Activated naive CD4-positive, alpha-beta T cell treated with anti-CD3 and anti-CD28 coated beads, Interleukin-2, amount 50 U/mL, for 24 hours (primary cell): ENCODE measurements at regions not wholly inside any gene's neighbourhood (a gene's known extent, or its start where the extent isn't known, plus 50 kb on each side); places are given as distances from the start of the nearest gene placed in this dataset.
"Not testable (repeated sequence)": the region's sequence is repeated elsewhere in the genome, so short reads cannot be mapped to it uniquely, and the experiment has no call there.

Experiments used
- H3K27ac Mint-ChIP-seq: one replicate; pipeline ENCODE4 v1.8.0; 2021; ENCODE audit warnings: mild to moderate bottlenecking, mixed read lengths
- H3K27me3 Mint-ChIP-seq: one replicate; pipeline ENCODE4 v1.8.0; 2021; ENCODE audit warnings: mixed read lengths
- H3K36me3 Mint-ChIP-seq: one replicate; pipeline ENCODE4 v1.8.0; 2021; ENCODE audit warnings: mixed read lengths
- H3K4me1 Mint-ChIP-seq: one replicate; pipeline ENCODE4 v1.8.0; 2021; ENCODE audit warnings: mixed read lengths
- H3K4me3 Mint-ChIP-seq: one replicate; pipeline ENCODE4 v1.8.0; 2021; ENCODE audit warnings: mild to moderate bottlenecking, mixed read lengths
- H3K9me3 Mint-ChIP-seq: one replicate; pipeline ENCODE4 v1.8.0; 2021; ENCODE audit warnings: mixed read lengths

DNA sequence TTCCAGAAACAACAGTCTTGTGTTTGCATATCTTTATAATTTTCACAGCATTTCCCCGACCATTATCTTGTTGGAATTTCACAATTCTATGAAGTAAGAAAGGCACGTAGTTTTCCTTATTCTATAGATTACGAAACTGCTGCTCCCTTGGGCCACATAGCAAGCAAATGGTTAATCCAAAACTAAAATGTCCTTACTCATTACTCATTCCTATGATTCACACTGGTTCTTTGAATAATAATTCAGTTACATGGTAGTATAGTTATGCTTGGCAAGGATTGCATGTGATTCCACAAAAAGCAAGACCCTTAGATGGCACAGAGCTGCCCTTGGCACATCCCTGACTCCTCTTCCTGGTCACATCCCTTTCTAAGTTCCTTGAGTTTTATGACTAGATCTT lies 51.2 kb downstream of the OR13H1 start:
- peaks cover 3% of the 10 kb centered on the region for H3K27me3 Mint-ChIP-seq
- H3K9me3 Mint-ChIP-seq = no peaks in the 10 kb centered on the region
- H3K4me1 Mint-ChIP-seq = no peaks in the 10 kb centered on the region

DNA sequence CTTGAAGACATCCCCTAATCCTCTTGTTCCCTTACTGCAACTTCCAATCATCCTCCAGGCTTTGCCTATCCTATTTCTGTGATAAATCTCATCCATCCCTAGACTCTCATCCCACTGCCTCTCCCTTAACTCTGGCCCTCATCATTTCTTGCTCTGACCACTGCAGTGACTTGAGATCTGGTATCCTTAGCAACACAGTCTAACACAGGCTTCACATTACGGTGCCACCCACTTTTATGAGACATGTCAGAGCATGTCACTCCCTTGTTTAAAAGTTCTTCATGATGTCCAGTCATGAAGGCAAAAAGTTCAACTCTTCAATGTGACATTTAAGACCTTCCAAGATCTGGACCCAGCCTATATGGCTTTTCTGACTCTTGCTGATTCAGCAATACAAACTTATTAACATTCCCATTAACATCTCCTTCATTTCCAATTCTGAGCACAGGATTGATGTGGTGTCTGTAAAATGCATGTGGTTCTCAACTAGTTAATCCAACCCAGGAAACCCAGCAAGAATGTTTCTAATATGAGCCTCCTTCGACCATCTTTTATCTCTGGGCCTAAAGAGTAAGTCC lies 64.0 kb downstream of the OR13H1 start:
- H3K4me3 Mint-ChIP-seq = no peak overlapping the region
- peaks cover 3% of the 10 kb centered on the region for H3K27me3 Mint-ChIP-seq
- no peak overlapping the region for H3K27ac Mint-ChIP-seq
- no peaks in the 10 kb centered on the region for H3K9me3 Mint-ChIP-seq
- H3K4me1 Mint-ChIP-seq = no peaks in the 10 kb centered on the region
- no peaks in the 10 kb centered on the region for H3K36me3 Mint-ChIP-seq

More for the DNA sequence above, 51.2 kb downstream of the OR13H1 start:
- Mint-ChIP-seq H3K27ac (no peak overlapping the region), H3K36me3 (no peaks in the 10 kb centered on the region), H3K4me3 (no peak overlapping the region)

GRCh38 chrX:131609480-131609879 lies 65.6 kb downstream of the OR13H1 start:
- Mint-ChIP-seq H3K9me3 (no peaks in the 10 kb centered on the region), H3K27me3 (peaks cover 3% of the 10 kb centered on the region), H3K4me1 (no peaks in the 10 kb centered on the region), H3K4me3 (no peak overlapping the region), H3K36me3 (no peaks in the 10 kb centered on the region), H3K27ac (no peak overlapping the region)

DNA sequence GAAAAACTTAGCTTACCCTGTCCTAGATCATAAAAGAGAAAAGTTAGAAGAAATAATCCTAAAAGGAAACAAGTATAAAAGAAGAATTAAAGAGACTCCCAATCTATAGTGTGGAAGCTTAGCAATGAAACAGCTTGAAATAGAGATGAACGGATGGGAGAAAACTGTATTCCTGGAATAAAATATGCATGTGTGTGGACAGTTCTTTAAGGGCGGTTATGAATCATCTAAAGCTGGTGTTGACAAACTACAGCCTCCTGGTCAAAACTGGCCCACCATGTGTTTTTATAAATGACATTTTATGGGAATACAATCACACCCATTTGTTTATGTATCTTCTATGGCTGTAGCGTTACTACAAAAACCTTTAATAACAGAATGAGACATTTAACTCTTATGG lies 69.4 kb downstream of the OR13H1 start:
- Mint-ChIP-seq H3K4me1 (no peaks in the 10 kb centered on the region), H3K27me3 (peaks cover 4% of the 10 kb centered on the region), H3K9me3 (no peaks in the 10 kb centered on the region), H3K36me3 (no peaks in the 10 kb centered on the region), H3K4me3 (no peak overlapping the region), H3K27ac (no peak overlapping the region)

- Mint-ChIP-seq H3K36me3 (no peaks in the 10 kb centered on the region), H3K27ac (no peak overlapping the region), H3K9me3 (no peaks in the 10 kb centered on the region)
Measured at GRCh38 chrX:131614241-131614640, 70.4 kb downstream of the OR13H1 start.

DNA sequence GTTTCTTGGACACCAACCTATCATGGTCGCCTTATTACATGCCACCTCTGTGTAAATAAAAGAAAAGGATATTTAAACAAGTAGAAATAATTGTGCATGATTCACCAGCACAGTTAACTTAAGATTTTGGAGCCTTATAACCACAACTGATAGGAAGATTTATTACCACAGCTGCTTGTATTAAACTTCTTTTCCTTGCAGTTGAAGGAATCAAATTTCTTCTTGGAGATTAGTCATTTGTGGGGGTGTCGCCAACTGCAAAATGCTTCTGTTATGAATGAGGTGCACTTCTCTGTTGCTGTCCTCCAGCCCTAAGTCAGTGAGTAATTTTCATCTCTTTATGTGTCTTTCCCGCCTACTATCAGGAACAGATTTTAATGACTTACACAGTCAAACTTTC lies 73.3 kb downstream of the OR13H1 start:
- H3K4me1 Mint-ChIP-seq = no peaks in the 10 kb centered on the region
- peaks cover 8% of the 10 kb centered on the region for H3K27me3 Mint-ChIP-seq
- no peak overlapping the region for H3K27ac Mint-ChIP-seq
- no peaks in the 10 kb centered on the region for H3K9me3 Mint-ChIP-seq
- H3K36me3 Mint-ChIP-seq = no peaks in the 10 kb centered on the region
- no peak overlapping the region for H3K4me3 Mint-ChIP-seq

More at GRCh38 chrX:131614241-131614640, 70.4 kb downstream of the OR13H1 start:
- H3K4me3 Mint-ChIP-seq = no peak overlapping the region
- peaks cover 4% of the 10 kb centered on the region for H3K27me3 Mint-ChIP-seq
- no peaks in the 10 kb centered on the region for H3K4me1 Mint-ChIP-seq

GRCh38 chrX:131621650-131622049 lies 77.8 kb downstream of the OR13H1 start:
- H3K4me1 Mint-ChIP-seq = no peaks in the 10 kb centered on the region
- peaks cover 5% of the 10 kb centered on the region for H3K27me3 Mint-ChIP-seq
- no peaks in the 10 kb centered on the region for H3K9me3 Mint-ChIP-seq
- no peak overlapping the region for H3K27ac Mint-ChIP-seq
- no peak overlapping the region for H3K4me3 Mint-ChIP-seq
- no peaks in the 10 kb centered on the region for H3K36me3 Mint-ChIP-seq

DNA sequence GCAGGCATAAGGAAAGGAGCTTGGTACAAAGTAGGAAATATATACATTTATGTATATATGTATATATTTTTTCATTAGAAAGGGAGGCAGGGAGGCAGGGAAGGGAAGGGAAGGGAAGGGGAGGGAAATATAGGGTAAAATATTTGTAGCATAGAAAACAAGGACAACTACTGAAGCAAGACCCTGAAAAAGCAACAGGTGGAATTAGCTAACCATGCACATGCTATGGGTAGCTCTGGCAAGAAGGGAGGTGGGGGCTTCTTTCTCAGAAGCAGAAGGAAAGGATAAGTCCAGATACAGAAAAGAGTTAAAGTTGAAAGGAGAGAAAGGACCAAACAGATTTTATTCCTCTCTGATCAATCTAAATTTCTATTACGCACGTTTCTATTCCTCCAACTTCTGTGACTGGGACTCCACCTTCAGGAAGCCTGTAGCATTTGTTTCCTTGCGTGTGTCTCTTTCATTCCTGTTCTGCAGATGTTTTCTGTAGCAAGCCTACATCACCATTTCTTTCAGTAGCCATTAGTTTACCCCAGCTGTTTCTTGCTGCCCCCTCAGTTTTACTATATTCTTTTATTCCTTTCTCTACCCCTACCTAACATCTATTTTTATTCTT lies 82.9 kb downstream of the OR13H1 start:
- H3K36me3 Mint-ChIP-seq = no peaks in the 10 kb centered on the region

GRCh38 chrX:131630534-131630933 lies 86.7 kb downstream of the OR13H1 start:
- H3K27me3 Mint-ChIP-seq = peaks cover 8% of the 10 kb centered on the region
- H3K9me3 Mint-ChIP-seq = no peaks in the 10 kb centered on the region
- no peak overlapping the region for H3K4me3 Mint-ChIP-seq
- H3K4me1 Mint-ChIP-seq = no peaks in the 10 kb centered on the region
- no peak overlapping the region for H3K27ac Mint-ChIP-seq
- H3K36me3 Mint-ChIP-seq = no peaks in the 10 kb centered on the region

More for the DNA sequence above, 82.9 kb downstream of the OR13H1 start:
- H3K4me1 Mint-ChIP-seq = no peaks in the 10 kb centered on the region
- H3K4me3 Mint-ChIP-seq = no peak overlapping the region
- peaks cover 8% of the 10 kb centered on the region for H3K27me3 Mint-ChIP-seq
- H3K9me3 Mint-ChIP-seq = no peaks in the 10 kb centered on the region
- H3K27ac Mint-ChIP-seq = no peak overlapping the region

DNA sequence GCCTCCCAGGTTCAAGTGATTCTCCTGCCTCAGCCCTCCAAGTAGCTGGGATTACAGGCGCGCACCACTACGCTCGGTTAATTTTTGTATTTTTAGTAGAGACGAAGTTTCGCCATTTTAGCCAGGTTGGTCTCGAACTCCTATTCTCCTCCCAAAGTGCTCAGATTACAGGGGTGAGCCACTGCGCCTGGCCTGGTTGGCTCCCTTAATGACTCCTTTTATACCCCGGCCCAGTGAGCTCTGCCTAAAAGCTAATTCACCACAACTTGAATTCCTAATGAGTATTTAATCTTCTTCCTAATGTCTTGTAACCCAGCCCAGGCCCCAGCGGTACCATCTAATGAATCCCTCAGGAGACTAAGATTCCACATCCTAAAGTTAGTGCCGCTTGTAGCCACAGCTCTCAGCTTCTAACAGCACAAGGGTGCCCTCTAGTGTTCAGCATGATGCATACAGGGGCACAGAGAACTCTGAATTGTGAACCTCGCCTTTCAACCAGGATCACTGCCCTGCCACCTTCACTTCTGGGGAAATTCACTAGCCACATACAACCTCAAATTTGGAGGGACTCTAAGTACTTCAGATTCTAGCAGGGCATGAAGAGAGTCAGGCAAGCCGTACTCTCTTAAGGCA lies 89.5 kb downstream of the OR13H1 start:
- no peak overlapping the region for H3K4me3 Mint-ChIP-seq
- no peaks in the 10 kb centered on the region for H3K9me3 Mint-ChIP-seq
- no peaks in the 10 kb centered on the region for H3K27me3 Mint-ChIP-seq
- H3K36me3 Mint-ChIP-seq = no peaks in the 10 kb centered on the region
- H3K4me1 Mint-ChIP-seq = no peaks in the 10 kb centered on the region
- no peak overlapping the region for H3K27ac Mint-ChIP-seq

- Mint-ChIP-seq H3K36me3 (no peaks in the 10 kb centered on the region), H3K9me3 (no peaks in the 10 kb centered on the region), H3K4me1 (no peaks in the 10 kb centered on the region), H3K27ac (no peak overlapping the region), H3K4me3 (no peak overlapping the region), H3K27me3 (no peaks in the 10 kb centered on the region)
Measured at GRCh38 chrX:131634900-131635299, 91.0 kb downstream of the OR13H1 start.

DNA sequence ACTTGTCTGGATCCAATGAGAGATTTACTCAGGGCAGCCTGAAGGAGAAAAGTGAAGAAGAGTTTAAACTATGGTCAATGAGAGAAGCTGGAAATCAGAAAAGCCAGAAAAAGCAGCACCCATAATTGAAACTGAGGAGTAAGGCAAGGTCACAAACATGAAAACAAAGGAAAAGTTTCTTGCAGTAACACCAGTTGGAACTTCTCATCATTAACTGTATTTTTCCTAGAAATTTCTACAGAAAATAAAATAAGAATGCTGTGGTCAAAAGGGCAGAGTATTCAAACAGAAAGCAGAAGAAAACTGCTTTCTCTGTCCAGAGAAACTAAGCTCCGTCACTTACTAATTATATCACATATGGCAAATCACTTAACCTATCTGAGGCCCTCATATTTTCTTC lies 102.2 kb downstream of the OR13H1 start:
- Mint-ChIP-seq H3K4me3 (no peak overlapping the region), H3K9me3 (no peaks in the 10 kb centered on the region), H3K27me3 (no peaks in the 10 kb centered on the region), H3K27ac (no peak overlapping the region), H3K36me3 (no peaks in the 10 kb centered on the region), H3K4me1 (no peaks in the 10 kb centered on the region)

DNA sequence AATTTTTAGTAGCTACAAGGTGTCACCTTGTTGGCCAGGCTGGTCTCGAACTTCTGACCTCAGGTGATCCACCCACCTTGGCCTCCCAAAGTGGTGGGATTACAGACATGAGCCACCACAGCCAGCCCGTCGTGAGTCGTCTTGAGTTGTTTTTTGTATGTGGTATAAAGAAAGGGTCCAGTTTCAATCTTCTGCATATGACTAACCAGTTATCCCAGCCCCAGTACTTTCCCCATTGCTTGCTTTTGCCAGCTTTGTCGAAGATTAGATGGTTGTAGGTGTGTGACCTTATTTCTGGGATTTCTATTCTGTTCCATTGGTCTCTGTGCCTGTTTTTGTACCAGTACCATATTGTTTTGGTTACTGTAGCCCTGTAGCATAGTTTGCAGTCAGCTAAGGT lies 105.9 kb downstream of the OR13H1 start:
- Mint-ChIP-seq H3K4me1 (no peaks in the 10 kb centered on the region), H3K9me3 (no peaks in the 10 kb centered on the region), H3K27ac (no peak overlapping the region), H3K4me3 (no peak overlapping the region), H3K27me3 (peaks cover 3% of the 10 kb centered on the region), H3K36me3 (no peaks in the 10 kb centered on the region)

- H3K27me3 Mint-ChIP-seq = peaks cover 5% of the 10 kb centered on the region
- no peaks in the 10 kb centered on the region for H3K36me3 Mint-ChIP-seq
- H3K4me3 Mint-ChIP-seq = no peak overlapping the region
- H3K9me3 Mint-ChIP-seq = no peaks in the 10 kb centered on the region
- H3K4me1 Mint-ChIP-seq = no peaks in the 10 kb centered on the region
- no peak overlapping the region for H3K27ac Mint-ChIP-seq
Measured at GRCh38 chrX:131650637-131651410, 107.0 kb downstream of the OR13H1 start.

DNA sequence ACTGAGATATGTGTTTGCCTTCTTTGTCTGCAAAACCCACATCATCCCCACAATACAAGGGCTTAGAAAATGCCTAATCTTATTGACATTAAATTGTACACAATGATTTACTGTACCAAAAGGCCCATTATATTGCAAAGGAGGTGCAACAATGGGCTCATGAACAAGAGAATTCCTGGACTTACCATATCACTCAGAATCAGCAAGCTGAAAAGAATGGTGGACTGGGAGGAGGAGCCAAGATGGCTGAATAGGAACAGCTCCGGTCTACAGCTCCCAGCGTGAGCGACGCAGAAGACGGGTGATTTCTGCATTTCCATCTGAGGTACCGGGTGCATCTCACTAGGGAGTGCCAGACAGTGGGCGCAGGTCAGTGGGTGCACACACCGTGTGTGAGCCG lies 119.9 kb downstream of the OR13H1 start:
- H3K4me3 Mint-ChIP-seq, H3K36me3 Mint-ChIP-seq, H3K27ac Mint-ChIP-seq, H3K27me3 Mint-ChIP-seq, H3K4me1 Mint-ChIP-seq, H3K9me3 Mint-ChIP-seq: not testable (repeated sequence)

GRCh38 chrX:131671735-131672134 lies 127.9 kb downstream of the OR13H1 start:
- Mint-ChIP-seq H3K27ac (no peak overlapping the region), H3K4me1 (no peaks in the 10 kb centered on the region), H3K4me3 (no peak overlapping the region), H3K36me3 (no peaks in the 10 kb centered on the region), H3K9me3 (no peaks in the 10 kb centered on the region), H3K27me3 (no peaks in the 10 kb centered on the region)
